Stimulated activated naive B cell treated with anti-CD40 and anti-IgM and Interleukin-4, amounts not matched to agents 10 μg/mL and 1 μg/mL and 100 μg/mL, for 72 hours (primary cell): ENCODE measurements at regions not wholly inside any gene's neighbourhood (a gene's known extent, or its start where the extent isn't known, plus 50 kb on each side); places are given as distances from the start of the nearest gene placed in this dataset.

Source experiments
- ATAC-seq, 2 donors: fragments of 150-1000 bp; cut with Tn5 transposase; replicated peaks; 2 replicates each; pipeline ENCODE4 v1.10.0; 2021; ENCODE audit warnings: moderate library complexity in 1 of 2
- DNase-seq: peaks from one replicate; pipeline ENCODE4 v3.0.0; 2021
- H3K27ac Mint-ChIP-seq: one replicate; pipeline ENCODE4 v1.8.0; 2022; ENCODE audit warnings: mild to moderate bottlenecking, mixed read lengths
- H3K27me3 Mint-ChIP-seq, 2 donors: one replicate each; pipeline ENCODE4 v1.8.0; 2022; ENCODE audit warnings: mixed read lengths in 2 of 2
- H3K36me3 Mint-ChIP-seq, 2 donors: one replicate each; pipeline ENCODE4 v1.8.0; 2022; ENCODE audit warnings: mixed read lengths in 2 of 2, mild to moderate bottlenecking in 1 of 2
- H3K4me1 Mint-ChIP-seq, 2 donors: one replicate each; pipeline ENCODE4 v1.8.0; 2022; ENCODE audit warnings: mixed read lengths in 2 of 2, mild to moderate bottlenecking in 1 of 2
- H3K4me3 Mint-ChIP-seq, 2 donors: one replicate each; pipeline ENCODE4 v1.8.0; 2022; ENCODE audit warnings: mild to moderate bottlenecking in 2 of 2, mixed read lengths in 2 of 2, moderate library complexity in 1 of 2
- H3K9me3 Mint-ChIP-seq, 2 donors: one replicate each; pipeline ENCODE4 v1.8.0; 2022; ENCODE audit warnings: mixed read lengths in 2 of 2, mild to moderate bottlenecking in 1 of 2

DNA sequence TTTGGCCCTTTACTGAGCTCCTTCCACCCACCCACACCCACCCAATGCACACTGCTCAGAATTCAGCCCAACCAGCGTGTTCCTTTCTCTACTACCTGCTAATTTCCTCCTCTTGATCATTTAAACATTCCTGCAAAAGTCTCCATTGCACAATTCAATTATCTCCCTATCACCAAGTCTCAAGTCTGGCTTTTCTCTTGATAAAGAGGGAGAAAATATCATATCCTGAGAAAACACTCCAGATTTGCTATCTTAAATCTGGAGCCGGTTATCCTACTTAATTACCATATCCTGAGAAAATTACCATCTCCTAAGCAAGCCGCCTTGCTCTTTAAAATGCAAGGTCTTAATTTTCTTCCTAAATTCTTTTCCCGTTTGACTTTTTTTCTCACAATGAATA lies 505.5 kb downstream of the XPNPEP1 start:
- no peaks in the 10 kb centered on the region for H3K27me3 Mint-ChIP-seq
- no peaks in the 10 kb centered on the region for H3K9me3 Mint-ChIP-seq
- no peak overlapping the region for H3K4me3 Mint-ChIP-seq

DNA sequence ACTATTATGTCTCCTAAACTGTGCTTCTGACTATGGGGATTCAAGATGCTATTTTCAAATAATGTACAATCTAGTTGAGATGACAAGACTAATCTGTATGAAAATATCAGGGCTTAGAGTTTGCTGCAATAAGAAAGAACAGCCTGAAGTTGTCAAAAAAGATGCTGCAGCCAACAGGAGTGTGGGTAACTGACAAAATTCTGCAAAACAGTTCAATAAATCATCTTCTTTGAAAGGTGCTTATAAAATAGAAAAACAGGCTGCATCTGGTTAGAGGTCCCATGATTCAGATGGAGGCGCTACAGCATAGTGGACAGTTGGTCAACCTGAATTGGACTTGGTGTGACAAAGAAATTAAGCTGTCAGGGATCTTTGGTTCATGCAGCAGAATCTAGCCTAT lies 511.0 kb downstream of the XPNPEP1 start:
- no peak overlapping the region for H3K4me3 Mint-ChIP-seq
- H3K36me3 Mint-ChIP-seq: no peaks in the 10 kb centered on the region
- no peaks in the 10 kb centered on the region for H3K27me3 Mint-ChIP-seq
- no peaks in the 10 kb centered on the region for H3K4me1 Mint-ChIP-seq
- ATAC-seq (no peak), DNase-seq (no peak)
- H3K9me3 Mint-ChIP-seq: peaks cover 0 to 1% of the 10 kb centered on the region in 2 donors
- H3K27ac Mint-ChIP-seq: no peak overlapping the region

More for the DNA sequence above, 505.5 kb downstream of the XPNPEP1 start:
- no peak overlapping the region for H3K27ac Mint-ChIP-seq
- DNase-seq: no peak
- H3K36me3 Mint-ChIP-seq: no peaks in the 10 kb centered on the region
- H3K4me1 Mint-ChIP-seq: no peaks in the 10 kb centered on the region
- no peak for ATAC-seq

DNA sequence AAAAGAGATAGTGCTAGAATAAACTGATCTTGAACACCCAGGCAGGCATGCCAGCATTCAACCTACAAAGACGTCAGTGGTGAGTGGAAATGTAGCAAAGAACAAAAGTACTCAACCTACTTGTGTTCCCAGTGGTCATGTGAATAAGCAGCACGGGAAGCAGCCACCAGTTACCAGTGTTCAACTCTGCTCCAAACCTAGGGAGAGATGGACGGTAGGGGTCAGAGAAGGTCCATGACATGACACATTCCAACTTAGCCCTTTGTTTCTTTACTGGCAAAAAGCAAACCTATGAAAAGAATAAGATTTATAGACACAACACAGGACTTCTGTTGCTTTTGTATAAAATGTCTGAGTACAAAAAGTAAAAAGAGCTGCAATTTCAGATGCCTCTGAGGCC lies 511.4 kb downstream of the XPNPEP1 start:
- ATAC-seq: no peak

DNA sequence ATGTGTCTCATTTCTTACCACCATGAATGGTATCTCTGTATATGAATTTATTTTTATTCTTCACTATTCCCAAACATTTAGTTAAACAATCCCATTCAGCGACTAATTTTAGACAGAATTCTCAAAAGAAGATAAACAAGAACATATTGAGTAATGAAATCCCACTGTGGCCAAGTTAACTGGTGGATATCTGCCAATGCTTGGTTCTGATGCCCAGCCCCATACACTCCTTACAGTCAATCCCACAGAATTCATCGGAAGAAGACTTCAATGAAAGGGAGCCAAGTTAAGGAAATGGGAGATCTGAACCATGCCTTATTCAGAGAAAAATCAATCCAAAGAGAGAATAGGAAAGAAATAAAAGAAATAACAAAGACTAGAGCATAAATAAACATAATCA lies 518.0 kb downstream of the XPNPEP1 start:
- Mint-ChIP-seq H3K9me3 (peaks cover 1 to 3% of the 10 kb centered on the region in 2 donors), H3K27me3 (peaks cover 0 to 5% of the 10 kb centered on the region in 2 donors)
- ATAC-seq: no peak

More for the DNA sequence above, 511.4 kb downstream of the XPNPEP1 start:
- no peak overlapping the region for H3K4me3 Mint-ChIP-seq
- no peak overlapping the region for H3K27ac Mint-ChIP-seq
- H3K36me3 Mint-ChIP-seq: no peaks in the 10 kb centered on the region
- no peak for DNase-seq
- no peaks in the 10 kb centered on the region for H3K27me3 Mint-ChIP-seq
- H3K9me3 Mint-ChIP-seq: peaks cover 0 to 1% of the 10 kb centered on the region in 2 donors
- H3K4me1 Mint-ChIP-seq: no peaks in the 10 kb centered on the region

DNA sequence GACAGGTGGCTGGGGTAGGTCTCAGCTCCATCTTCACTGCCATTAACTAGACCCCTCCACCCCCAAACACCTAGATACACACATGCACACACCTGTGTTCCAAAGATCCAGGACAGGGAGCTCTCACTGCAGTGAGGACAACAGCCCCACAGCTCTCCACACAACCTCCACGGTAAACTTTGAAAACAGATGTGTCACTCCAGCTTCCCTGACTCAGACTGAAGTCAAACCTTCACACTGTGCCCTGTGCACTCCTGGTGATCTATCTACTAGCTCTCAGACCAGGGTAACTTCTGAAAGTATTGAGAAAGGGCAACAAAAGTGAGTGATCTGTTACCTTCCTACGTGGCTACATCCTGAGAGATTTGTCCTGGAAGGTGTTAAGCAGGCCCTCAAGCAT lies 519.8 kb downstream of the XPNPEP1 start:
- Mint-ChIP-seq H3K4me3 (no peak overlapping the region), H3K9me3 (peaks cover 3% of the 10 kb centered on the region in 2 donors), H3K36me3 (no peaks in the 10 kb centered on the region), H3K4me1 (no peaks in the 10 kb centered on the region), H3K27ac (no peak overlapping the region), H3K27me3 (peaks cover 0 to 5% of the 10 kb centered on the region in 2 donors)
- DNase-seq: no peak
- no peak for ATAC-seq

More for the DNA sequence above, 518.0 kb downstream of the XPNPEP1 start:
- Mint-ChIP-seq H3K36me3 (no peaks in the 10 kb centered on the region), H3K27ac (no peak overlapping the region), H3K4me3 (no peak overlapping the region), H3K4me1 (no peaks in the 10 kb centered on the region)
- no peak for DNase-seq

DNA sequence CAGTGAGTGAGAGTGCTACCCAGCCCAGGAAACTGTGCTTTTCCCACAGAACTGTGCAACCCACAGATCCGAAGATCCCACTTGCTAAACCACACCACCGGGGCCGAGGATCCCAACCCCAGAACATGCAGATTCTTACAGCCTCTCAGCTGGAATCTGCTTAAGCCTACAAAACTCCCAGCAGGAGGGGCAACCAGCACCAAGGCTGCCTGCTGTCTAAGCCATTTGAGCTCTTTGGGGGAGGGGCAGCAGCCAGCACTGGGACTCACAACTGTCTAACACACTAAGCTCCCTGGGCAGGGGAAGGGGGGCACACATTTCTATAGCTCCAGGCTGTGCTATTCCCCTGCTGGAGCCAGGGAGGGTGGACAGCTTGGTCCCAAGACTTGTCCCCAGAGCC lies 529.9 kb downstream of the XPNPEP1 start:
- Mint-ChIP-seq H3K4me1 (no peaks in the 10 kb centered on the region), H3K36me3 (no peaks in the 10 kb centered on the region), H3K4me3 (no peak overlapping the region), H3K27me3 (no peaks in the 10 kb centered on the region), H3K27ac (no peak overlapping the region), H3K9me3 (peaks cover 0 to 3% of the 10 kb centered on the region in 2 donors)
- no peak for DNase-seq
- ATAC-seq: no peak

DNA sequence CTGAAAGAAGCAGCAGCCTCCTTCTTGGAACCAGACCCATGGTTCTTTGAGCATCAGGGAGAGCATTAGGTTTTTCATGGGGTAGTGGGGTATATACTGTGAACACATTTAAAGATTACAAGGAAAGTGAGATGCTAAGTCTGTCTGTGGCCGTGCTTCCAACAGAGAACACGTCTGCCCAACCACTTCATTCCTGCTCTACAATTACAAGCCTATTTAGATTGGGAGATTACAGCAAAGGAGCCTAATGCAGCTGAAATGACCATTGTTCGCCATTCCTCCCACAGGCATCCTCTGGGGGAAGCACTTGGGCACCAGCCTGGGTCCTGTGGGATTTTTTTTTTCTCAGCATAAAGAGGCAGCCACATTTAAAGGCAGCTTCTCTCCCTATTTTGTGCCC lies 536.4 kb downstream of the XPNPEP1 start:
- Mint-ChIP-seq H3K27me3 (no peaks in the 10 kb centered on the region), H3K27ac (no peak overlapping the region), H3K36me3 (no peaks in the 10 kb centered on the region), H3K9me3 (peaks cover 0 to 1% of the 10 kb centered on the region in 2 donors), H3K4me3 (no peak overlapping the region), H3K4me1 (no peaks in the 10 kb centered on the region)
- DNase-seq: no peak
- ATAC-seq: no peak

DNA sequence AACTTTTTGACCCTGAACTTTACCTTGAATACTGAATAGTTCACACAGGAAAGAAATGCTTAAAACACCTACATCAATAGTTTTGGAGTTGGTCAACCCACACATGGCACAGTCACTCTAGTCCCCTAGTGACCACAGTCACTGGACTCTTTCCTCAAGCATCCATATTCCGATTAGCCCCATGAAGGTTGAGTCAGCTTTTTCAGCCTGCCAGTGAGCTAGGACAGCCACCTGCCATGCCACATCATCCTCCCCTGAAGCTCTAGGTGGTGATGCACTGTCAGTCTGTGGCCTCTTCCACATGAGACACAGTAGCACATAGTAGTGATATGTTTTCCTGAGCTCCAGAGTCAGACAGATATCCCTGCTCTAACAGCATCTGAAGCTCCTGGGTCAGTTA lies 537.2 kb downstream of the XPNPEP1 start:
- no peaks in the 10 kb centered on the region for H3K4me1 Mint-ChIP-seq
- no peaks in the 10 kb centered on the region for H3K27me3 Mint-ChIP-seq
- H3K27ac Mint-ChIP-seq: no peak overlapping the region
- no peak overlapping the region for H3K4me3 Mint-ChIP-seq
- DNase-seq (no peak), ATAC-seq (no peak)
- peaks cover 0 to 1% of the 10 kb centered on the region in 2 donors for H3K9me3 Mint-ChIP-seq
- H3K36me3 Mint-ChIP-seq: no peaks in the 10 kb centered on the region

DNA sequence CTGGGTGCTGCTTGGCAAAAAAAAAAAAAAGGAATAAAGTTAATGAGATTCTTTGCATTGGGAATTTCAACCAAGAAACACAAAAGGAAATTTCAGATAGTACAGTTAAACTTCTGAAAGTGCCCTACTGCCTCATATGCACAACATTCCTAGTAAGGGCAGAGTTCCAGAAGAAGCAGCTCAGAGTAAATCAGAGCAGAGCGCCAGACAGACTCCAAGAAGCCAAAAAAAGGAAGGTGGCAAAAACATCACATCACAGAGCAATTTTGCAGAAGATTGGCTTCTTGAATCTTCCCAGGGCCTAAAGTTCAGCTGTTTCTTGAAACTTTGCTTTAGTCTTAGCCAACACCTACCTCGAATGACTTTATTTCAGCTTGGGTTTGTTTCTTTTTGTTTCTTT lies 544.1 kb downstream of the XPNPEP1 start:
- DNase-seq (no peak), ATAC-seq (no peak)
- Mint-ChIP-seq H3K27ac (no peak overlapping the region), H3K4me1 (no peaks in the 10 kb centered on the region), H3K4me3 (no peak overlapping the region), H3K36me3 (no peaks in the 10 kb centered on the region), H3K9me3 (no peaks in the 10 kb centered on the region), H3K27me3 (no peaks in the 10 kb centered on the region)

DNA sequence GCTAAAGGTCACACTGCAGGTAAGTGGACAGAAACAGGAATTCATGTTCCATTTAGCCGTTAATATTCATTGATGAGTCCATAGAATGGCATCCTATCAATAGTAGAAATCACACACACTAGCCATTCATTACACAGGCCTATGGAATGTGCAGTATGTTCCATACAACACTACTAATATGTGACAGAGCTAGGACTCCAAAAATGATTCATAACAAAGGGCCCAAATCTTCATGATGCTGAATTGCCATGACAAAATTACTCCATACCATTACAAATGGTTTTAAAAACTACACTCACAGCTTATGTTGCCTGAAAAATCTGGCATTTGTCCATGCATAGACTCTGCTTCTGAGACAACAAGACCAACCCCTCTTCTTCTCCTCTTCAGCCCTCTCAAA lies 549.1 kb downstream of the XPNPEP1 start:
- peaks cover 3 to 4% of the 10 kb centered on the region in 2 donors for H3K9me3 Mint-ChIP-seq
- H3K36me3 Mint-ChIP-seq: no peaks in the 10 kb centered on the region

DNA sequence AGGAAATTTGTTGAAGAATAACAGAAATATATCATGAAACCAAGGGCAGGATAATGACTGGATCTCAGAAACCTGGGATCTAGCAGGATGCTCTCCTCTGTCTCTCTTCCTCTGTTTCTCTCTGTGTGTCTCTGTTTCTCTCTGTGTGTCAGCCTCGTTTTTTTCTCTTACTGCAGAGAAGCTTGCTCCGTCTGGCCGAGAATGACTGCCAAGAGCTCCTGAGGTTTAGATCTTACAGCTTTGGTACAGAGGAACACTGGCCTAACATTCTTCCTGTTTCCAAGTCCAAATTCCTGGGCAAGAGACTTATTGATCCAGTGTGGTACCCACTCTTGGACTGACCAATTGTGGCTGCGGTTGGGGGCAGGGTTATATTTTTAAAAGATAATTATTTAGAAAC lies 564.0 kb downstream of the XPNPEP1 start:
- no peak for ATAC-seq
- H3K27ac Mint-ChIP-seq: no peak overlapping the region
- H3K27me3 Mint-ChIP-seq: no peaks in the 10 kb centered on the region
- no peaks in the 10 kb centered on the region for H3K4me1 Mint-ChIP-seq
- no peaks in the 10 kb centered on the region for H3K36me3 Mint-ChIP-seq
- no peak overlapping the region for H3K4me3 Mint-ChIP-seq
- no peak for DNase-seq
- no peaks in the 10 kb centered on the region for H3K9me3 Mint-ChIP-seq

More for the DNA sequence above, 549.1 kb downstream of the XPNPEP1 start:
- DNase-seq: no peak
- no peaks in the 10 kb centered on the region for H3K4me1 Mint-ChIP-seq
- no peak overlapping the region for H3K27ac Mint-ChIP-seq
- no peak for ATAC-seq
- no peak overlapping the region for H3K4me3 Mint-ChIP-seq
- no peaks in the 10 kb centered on the region for H3K27me3 Mint-ChIP-seq

DNA sequence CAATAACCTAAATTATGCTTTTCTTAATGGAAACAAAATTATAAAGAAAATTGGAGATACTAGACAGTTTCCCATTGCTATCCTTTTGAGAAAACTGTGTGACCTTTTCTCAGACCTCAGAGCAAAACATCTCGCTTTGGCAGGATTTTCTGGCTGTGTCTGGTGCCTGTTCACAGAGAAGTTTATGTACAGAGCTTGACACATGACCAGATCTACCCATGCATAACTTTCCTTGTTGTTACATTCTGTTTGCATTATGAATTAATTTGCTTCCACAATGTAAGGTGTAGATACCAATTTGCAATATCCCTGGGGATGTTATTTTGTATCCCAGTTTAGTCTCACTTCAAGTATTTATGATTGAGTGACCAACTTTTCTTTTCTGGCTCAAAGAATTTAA lies 565.0 kb downstream of the XPNPEP1 start:
- Mint-ChIP-seq H3K27me3 (no peaks in the 10 kb centered on the region), H3K36me3 (no peaks in the 10 kb centered on the region), H3K27ac (no peak overlapping the region), H3K9me3 (no peaks in the 10 kb centered on the region), H3K4me1 (no peaks in the 10 kb centered on the region), H3K4me3 (no peak overlapping the region)
- DNase-seq (no peak), ATAC-seq (no peak)

DNA sequence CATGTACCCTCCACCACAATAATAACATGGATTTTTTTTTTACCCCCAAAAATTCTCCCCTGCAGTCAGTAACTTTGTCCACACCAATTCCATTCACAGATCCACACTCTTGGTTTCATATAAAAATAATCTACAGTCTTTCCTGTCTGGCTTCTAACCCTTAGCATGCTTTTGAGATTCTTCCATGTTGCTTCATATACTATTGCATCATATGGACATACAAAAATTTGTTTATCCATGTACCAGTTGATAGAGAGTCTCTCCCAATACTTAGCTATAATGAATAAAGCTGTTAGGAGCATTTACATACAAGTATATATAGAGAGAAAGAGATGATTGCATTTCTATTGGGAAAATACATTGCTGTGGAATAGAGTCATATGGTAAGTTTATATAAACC lies 575.0 kb downstream of the XPNPEP1 start:
- H3K27me3 Mint-ChIP-seq: no peaks in the 10 kb centered on the region
- no peaks in the 10 kb centered on the region for H3K4me1 Mint-ChIP-seq
- no peak for ATAC-seq
- no peaks in the 10 kb centered on the region for H3K36me3 Mint-ChIP-seq
- no peak overlapping the region for H3K27ac Mint-ChIP-seq
- H3K9me3 Mint-ChIP-seq: peaks cover 8% of the 10 kb centered on the region in 2 donors
- no peak overlapping the region for H3K4me3 Mint-ChIP-seq
- DNase-seq: no peak

DNA sequence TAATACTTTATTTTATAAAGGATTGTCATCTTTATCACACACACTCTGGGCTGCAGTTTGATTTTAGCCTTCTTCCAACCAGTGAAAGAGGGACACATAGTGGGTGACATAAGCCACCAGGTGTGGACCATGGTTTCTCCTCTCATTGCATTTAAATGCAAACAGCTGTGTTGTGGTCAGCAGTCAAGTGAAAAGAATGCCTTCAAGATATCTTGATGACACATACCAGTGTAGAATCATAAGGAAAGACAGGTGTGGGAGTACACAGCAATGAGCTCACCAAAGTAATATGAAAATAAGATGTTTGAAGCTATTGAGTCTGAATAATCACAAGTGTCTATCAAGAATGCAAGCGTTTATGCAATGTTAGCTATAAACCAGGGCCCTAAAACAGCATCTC lies 580.0 kb downstream of the XPNPEP1 start:
- Mint-ChIP-seq H3K4me1 (no peaks in the 10 kb centered on the region), H3K36me3 (no peaks in the 10 kb centered on the region), H3K27me3 (no peaks in the 10 kb centered on the region), H3K4me3 (no peak overlapping the region), H3K9me3 (peaks cover 1 to 2% of the 10 kb centered on the region in 2 donors), H3K27ac (no peak overlapping the region)
- ATAC-seq (no peak), DNase-seq (no peak)

DNA sequence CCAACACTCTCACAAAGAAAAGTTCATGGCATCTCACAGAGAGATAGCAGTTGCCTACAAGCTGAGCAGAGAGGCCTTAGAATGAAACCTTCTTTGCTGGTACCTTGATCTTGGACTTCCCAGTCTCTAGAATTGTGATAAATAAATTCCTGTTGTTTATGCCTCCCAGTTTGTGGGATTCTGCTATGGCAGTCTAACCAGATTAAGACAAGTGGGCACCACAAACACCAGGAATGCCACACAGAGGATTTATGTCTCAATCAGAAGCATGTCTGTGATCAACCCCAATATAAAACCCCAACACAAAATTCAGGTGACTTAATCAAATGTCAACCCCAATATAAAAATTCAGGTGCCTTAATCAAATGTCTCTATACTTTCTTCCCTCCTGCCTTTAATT lies 581.3 kb downstream of the XPNPEP1 start:
- Mint-ChIP-seq H3K36me3 (no peaks in the 10 kb centered on the region), H3K27me3 (no peaks in the 10 kb centered on the region), H3K9me3 (peaks cover 3 to 4% of the 10 kb centered on the region in 2 donors), H3K27ac (no peak overlapping the region), H3K4me1 (no peaks in the 10 kb centered on the region), H3K4me3 (no peak overlapping the region)
- ATAC-seq (no peak), DNase-seq (no peak)

DNA sequence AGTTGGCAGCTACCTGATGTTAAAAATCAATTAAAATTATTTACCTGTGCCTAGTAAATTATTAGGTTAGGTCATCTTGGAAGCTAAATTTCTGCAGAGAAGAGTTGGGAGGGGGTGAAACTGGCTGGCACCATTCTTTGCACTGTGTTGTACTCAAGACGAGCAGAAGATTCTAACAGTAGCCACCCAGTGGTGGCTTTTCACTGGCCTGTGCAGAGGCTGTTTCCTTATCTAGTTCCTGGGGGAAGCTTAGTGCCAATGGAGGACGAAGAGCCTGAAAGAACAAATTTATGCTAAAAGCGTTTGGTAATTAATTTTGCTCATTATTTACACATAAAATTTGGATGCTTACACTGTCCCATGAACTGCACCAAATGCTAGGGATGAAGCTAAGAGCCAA lies 595.3 kb downstream of the XPNPEP1 start:
- no peak for ATAC-seq
- Mint-ChIP-seq H3K27me3 (no peaks in the 10 kb centered on the region), H3K9me3 (peaks cover 0 to 4% of the 10 kb centered on the region in 2 donors)

More for the DNA sequence above, 595.3 kb downstream of the XPNPEP1 start:
- Mint-ChIP-seq H3K4me3 (no peak overlapping the region), H3K36me3 (no peaks in the 10 kb centered on the region), H3K4me1 (no peaks in the 10 kb centered on the region), H3K27ac (no peak overlapping the region)
- no peak for DNase-seq
